Omental fat pad (tissue), 3 donors: ENCODE measurements at regions not wholly inside any gene's neighbourhood (a gene's known extent, or its start where the extent isn't known, plus 50 kb on each side); places are given as distances from the start of the nearest gene placed in this dataset.
"Not testable (repeated sequence)": the region's sequence is repeated elsewhere in the genome, so short reads cannot be mapped to it uniquely, and the experiment has no call there.

Source experiments
- ATAC-seq: fragments of 150-250 bp; one replicate; pipeline ENCODE4 v1.9.1; 2016; ENCODE audit warnings: mild to moderate bottlenecking, moderate library complexity; ENCODE audit not compliant: low FRiP score
- DNase-seq: peaks from one replicate; pipeline ENCODE4 v3.0.0-alpha.2; 2019; ENCODE audit warnings: low spot score
- TF ChIP-seq, protein P1 (sequence below), 3 donors: fragments of 450-650 bp; IDR thresholded peaks; one replicate each; pipeline ENCODE4 v1.5.1; 2016 to 2017; ENCODE audit warnings: antibody characterized with exemption in 3 of 3, mild to moderate bottlenecking in 3 of 3, moderate library complexity in 2 of 3

DNA sequence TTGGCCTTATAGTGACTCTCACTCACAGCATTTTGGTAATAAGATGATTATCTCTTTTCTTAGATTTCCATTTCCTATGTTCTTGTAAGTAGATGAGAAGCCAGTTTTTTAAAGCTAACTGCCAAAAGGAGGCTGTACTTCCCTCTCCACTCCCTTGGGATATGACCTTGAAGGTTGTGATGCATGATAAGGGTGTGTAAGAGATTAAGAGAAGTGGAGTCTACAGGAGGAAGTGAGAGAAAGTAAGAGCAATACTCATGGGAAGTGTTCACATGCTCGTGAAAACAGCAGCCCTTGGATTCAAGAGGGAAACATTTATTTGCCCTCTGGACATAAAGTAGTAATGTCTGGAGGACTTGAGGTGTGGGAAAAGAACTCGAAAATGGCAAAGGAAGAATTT is 171.5 kb downstream of the EVA1A start:
- DNase-seq = no peak
- TF ChIP-seq, protein P1, sequence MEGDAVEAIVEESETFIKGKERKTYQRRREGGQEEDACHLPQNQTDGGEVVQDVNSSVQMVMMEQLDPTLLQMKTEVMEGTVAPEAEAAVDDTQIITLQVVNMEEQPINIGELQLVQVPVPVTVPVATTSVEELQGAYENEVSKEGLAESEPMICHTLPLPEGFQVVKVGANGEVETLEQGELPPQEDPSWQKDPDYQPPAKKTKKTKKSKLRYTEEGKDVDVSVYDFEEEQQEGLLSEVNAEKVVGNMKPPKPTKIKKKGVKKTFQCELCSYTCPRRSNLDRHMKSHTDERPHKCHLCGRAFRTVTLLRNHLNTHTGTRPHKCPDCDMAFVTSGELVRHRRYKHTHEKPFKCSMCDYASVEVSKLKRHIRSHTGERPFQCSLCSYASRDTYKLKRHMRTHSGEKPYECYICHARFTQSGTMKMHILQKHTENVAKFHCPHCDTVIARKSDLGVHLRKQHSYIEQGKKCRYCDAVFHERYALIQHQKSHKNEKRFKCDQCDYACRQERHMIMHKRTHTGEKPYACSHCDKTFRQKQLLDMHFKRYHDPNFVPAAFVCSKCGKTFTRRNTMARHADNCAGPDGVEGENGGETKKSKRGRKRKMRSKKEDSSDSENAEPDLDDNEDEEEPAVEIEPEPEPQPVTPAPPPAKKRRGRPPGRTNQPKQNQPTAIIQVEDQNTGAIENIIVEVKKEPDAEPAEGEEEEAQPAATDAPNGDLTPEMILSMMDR (IDR thresholded peaks at IDR 0.05) = no peak
- no peak for ATAC-seq

DNA sequence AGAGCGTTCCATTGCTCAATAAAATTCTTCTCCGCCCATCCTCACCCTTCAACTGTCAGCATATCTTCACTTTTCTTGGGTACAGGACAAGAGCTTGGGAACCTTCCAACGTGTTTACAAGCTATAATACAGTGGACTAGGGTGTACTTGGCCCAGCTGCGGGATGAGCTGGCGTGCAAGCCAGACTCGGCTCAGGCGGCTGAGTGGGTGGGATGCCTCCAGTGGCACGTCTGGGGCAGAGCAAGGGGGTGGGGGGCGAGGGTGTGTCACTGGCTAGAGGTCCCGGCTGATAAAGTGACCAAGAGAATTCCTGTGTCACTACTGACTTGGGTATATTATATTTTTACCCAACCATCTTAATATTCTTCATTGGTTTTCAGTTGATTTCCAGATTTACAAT is 179.7 kb downstream of the EVA1A start:
- TF ChIP-seq, protein P1 (IDR thresholded peaks at IDR 0.05) = no peak
- ATAC-seq (no peak), DNase-seq (no peak)

DNA sequence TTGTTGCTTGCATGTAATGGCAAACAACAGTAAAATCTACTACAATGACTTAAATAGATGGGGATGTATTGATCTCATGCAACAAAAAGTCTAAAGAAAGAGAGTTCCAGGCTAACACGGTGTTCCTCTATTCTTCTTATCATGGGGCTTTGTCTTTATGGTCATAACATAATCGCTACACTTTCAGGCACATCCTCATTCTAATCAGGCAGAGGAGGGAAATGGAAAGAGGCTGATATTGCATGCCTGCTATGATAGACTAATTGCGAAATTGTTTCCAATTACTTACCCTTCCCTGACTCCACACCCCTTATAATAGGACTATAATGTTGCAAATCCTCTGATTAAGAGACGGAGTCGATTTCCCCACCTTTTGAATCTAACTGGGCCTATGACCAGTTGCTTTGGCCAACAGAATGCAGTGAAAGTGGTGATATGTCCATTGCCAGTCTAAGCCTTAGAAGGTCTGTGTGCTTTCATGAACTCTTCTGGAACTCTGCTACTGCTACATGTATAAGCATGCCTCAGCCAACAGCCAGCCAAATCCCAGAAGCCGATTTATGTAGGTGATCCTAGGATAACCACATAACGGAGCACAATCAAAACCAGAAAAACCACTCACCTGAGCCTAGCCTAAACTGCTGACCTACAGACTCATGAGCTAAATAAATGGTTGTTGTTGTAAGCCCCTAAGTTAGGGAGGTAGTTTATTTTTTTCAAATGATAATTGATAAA is 180.3 kb upstream of the TACR1 start:
- no peak for DNase-seq
- no peak for ATAC-seq
- TF ChIP-seq, protein P1 (IDR thresholded peaks at IDR 0.05) = no peak

DNA sequence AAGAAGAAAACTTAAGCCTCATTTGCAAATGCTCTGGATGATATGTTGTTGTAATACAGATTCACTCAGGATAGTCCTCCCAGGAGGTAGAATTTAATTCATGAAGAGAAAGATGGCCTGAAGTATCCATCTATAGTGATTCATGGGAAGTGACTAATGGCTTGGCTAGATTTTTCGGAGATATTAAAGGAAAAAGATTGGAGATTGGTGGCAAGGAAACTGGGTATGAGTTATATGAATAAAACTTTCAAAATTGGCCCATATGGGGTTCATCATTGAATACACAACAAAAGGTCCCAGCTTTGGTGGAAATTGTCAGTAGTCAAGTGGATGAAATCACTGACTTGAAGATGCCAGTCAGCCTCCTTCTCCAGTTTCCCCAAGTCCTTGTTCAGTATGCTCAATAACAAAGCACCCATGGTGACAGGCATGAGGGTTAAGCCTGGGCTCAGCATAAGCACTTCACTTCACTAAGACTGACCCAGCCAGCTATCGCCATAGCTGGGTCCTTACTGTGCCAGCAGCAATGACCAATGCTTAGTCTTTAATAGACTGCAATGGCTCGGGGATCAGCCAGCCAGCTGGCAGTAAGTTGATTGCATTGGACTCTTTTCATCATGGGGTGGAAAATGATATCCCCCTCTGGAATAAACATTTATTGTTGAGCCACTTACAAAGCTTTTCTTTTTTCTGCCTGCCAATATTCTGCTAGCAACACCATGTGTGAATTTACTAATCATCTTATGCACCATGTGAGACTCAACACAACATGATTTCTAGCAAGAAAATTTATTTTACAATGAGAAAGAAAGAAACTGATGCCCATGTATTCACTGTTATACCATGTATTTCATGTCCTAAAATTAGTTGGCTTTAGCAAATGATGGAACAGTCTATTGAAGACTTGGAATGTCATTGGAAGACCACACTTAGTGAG is 176.6 kb upstream of the TACR1 start:
- DNase-seq (no peak), ATAC-seq (no peak)
- TF ChIP-seq, protein P1 (IDR thresholded peaks at IDR 0.05) = no peak

DNA sequence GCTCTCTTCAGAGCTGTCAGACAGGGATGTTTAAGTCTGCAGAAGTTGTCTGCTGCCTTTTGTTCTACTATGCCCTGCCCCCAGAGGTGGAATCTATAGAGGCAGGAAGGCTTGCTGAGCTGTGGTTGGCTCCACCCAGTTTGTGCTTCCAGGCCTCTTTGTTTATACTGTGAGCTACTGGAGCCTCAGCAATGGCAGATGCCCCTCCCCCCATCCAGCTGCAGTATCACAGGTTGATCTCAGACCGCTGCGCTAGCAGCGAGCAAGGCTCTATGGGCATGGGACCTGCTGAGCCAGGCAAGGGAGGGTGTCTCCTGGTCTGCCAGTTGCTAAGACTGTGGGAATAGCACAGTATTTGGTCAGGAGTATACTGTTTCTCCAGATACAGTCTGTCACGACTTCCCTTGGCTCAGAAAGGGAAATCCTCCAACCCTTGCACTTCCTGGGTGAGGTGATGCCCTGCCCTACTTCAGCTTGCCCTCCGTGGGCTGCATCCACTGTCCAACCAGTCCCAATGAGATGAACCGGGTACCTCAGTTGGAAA is 175.2 kb upstream of the TACR1 start:
- not testable (repeated sequence) for DNase-seq, ATAC-seq

DNA sequence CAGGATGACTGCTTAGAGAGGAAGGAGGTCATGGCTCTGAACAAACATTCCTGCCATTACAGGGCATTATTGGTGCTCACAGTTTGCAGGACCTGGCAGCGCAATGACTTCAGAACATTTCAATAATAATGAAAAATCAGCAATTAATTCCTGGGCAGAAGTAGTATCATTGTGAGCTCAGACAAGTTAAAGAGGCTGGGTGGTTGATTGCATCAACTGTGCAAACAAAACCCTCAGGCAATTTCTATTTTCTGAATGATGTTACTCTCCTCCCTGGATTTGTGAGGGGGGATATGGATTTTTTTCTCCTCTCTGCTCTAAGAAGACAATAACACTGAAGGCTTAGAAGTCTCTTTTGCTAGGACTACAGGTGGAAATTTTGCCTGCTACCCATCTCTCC is 168.1 kb upstream of the TACR1 start:
- TF ChIP-seq, protein P1 (IDR thresholded peaks at IDR 0.05) = no peak
- no peak for ATAC-seq
- DNase-seq = no peak

DNA sequence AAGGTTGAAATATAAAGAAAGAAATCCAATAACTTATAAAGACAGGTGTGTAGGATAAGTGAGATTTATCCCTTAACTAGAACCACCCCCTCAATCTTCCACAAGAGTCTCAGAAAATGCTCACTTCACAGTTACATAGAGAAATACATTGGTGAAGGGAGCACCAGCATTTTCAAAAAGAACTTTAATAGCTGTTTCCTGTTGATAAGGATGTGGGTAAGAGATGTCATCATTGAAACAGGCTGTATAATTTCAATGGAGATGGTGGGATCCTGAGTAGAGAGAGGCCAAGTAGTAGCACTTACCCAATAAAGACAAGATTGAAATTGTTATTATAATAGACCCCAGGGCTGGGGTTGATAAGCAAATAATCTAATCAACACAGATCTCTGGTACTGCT is 162.2 kb upstream of the TACR1 start:
- ATAC-seq (no peak), DNase-seq (no peak)
- TF ChIP-seq, protein P1 (IDR thresholded peaks at IDR 0.05) = no peak
